ENCODE measurements at regions not wholly inside any gene's neighbourhood (a gene's known extent, or its start where the extent isn't known, plus 50 kb on each side); places are given as distances from the start of the nearest gene placed in this dataset.

DNA sequence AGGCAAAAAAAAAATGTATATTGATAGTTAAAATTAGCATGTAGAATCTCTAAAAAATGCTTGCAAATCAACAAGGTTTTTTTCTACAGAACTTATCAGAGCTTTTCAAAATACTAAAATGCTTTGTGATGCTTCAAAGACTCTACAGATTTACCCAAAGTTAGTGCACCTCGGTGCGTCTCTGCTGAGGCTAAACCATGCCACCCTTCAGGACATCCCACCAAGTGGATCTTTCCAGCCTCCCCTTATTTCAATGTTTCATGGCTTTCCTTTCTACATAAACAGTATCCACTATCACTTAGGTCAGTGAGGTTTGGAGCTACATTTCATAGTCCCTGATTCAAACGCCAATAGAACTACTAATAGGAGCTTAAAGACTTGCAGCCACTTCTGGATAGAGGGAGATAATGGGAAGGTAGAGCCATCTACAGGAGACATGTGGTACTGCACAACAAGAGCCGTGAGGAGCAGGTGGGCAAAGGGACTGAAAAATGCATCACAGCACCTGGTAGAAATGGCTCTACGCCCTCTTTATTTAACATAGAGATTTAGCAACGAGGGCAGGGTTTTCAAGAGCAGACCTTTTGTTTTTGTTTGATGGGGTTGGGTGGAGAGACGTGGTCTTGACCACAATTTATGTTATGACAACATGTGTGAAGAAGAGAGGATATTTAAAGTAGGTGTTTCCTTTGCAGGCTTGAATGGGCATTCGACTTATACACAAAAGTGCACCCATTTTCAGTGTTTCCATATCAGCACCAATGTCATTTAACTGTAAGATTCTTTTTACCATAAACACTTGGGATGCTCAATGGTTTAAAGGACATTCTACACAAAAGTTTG lies 56.1 kb upstream of the SLC35G4 start:
- no peaks in the 10 kb centered on the region for H3K9me3 ChIP-seq (ENCODE audit: control insufficient read depth in 1 of 2, low read length in 2 of 2)
- intact Hi-C loops (cut with micrococcal nuclease), result loop anchor here (1.0 to 5.0 kb wide), 2 partner anchors 766 to 1582 kb away; no protein-coding TSS in a partner anchor
- H3K27me3 ChIP-seq (ENCODE audit: insufficient read depth, low read length), result no peaks in the 10 kb centered on the region
- Mint-ChIP-seq H3K36me3 (no peaks in the 10 kb centered on the region), H3K27me3 (peaks cover 3 to 5% of the 10 kb centered on the region in 2 donors), H3K4me3 (no peak overlapping the region), H3K27ac (no peak overlapping the region), H3K4me1 (peaks cover 3 to 11% (median 5%) of the 10 kb centered on the region in 4 donors), H3K9me3 (peaks cover 0 to under 1% (median 0%) of the 10 kb centered on the region in 8 donors)
- no peak overlapping the region for H3K27ac ChIP-seq (ENCODE audit: low read depth, low read length)
- CTCF ChIA-PET (ENCODE audit: partially characterized antibody), result interaction anchor here (0.8 to 2.8 kb wide), 14 partner anchors 7 to 993 kb away, joined by 3 to 14 read pairs (median 4); no protein-coding TSS in a partner anchor
- no peaks in the 10 kb centered on the region for H3K4me1 ChIP-seq (ENCODE audit: insufficient read depth, low read length)
- H3K4me3 ChIP-seq (ENCODE audit: low read length in 2 of 2), result no peak overlapping the region
- POLR2A ChIA-PET (ENCODE audit: partially characterized antibody), result no interaction called here
- H3K36me3 ChIP-seq (ENCODE audit: insufficient read depth, low read length), result no peaks in the 10 kb centered on the region
- DNase-seq, result peak in 4 of 5 donors; percentile 30 to 40 (median 39)

DNA sequence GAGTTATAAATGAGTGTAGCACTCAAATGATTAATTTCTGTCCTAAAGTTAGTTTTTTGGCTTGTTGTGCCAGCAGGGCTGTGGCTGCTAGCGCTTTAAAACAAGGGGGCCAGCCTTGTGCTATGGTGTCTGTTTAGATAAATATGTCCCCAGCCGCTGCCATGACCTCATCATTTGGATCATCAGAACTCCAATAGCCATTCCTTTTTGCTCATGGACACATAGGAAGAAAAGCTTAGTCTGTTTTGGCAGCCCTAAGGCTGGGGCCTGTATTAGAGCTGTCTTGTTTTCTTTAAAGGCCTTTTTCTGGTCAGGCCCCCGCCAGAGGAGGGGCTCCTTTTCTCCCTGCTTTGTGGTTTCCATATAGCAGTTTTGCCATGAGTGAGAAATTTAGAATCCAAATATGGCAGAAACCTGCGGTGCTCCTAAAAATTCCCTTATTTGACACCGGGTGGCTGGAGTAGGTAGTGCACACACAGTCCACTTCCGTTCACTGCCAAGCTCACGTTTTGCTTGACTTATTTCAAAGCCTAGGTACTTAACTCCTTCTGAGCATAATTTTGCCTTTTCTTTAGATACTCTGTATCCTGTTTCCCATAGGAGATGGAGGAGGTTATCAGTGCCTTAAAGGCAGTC lies 60.4 kb upstream of the SLC35G4 start:
- no peak for DNase-seq
- no peaks in the 10 kb centered on the region for H3K9me3 ChIP-seq (ENCODE audit: control insufficient read depth in 1 of 2, low read length in 2 of 2)
- no peak overlapping the region for H3K27ac ChIP-seq (ENCODE audit: low read depth, low read length)
- peaks cover 3 to 11% (median 5%) of the 10 kb centered on the region in 4 donors for H3K4me1 Mint-ChIP-seq
- H3K4me1 ChIP-seq (ENCODE audit: insufficient read depth, low read length), result no peaks in the 10 kb centered on the region
- no peaks in the 10 kb centered on the region for H3K36me3 Mint-ChIP-seq
- peaks cover 5% of the 10 kb centered on the region in 2 donors for H3K27me3 Mint-ChIP-seq
- no peak overlapping the region for H3K27ac Mint-ChIP-seq
- POLR2A ChIA-PET (ENCODE audit: partially characterized antibody), result no interaction called here
- H3K36me3 ChIP-seq (ENCODE audit: insufficient read depth, low read length), result no peaks in the 10 kb centered on the region
- H3K27me3 ChIP-seq (ENCODE audit: insufficient read depth, low read length), result no peaks in the 10 kb centered on the region
- H3K9me3 Mint-ChIP-seq, result peaks cover 0 to 26% (median 15%) of the 10 kb centered on the region in 8 donors
- CTCF ChIA-PET (ENCODE audit: partially characterized antibody), result interaction anchor here (1.1 to 1.2 kb wide), 2 partner anchors 15 to 32 kb away, joined by 3 read pairs; no protein-coding TSS in a partner anchor
- H3K4me3 Mint-ChIP-seq, result no peak overlapping the region
- intact Hi-C loops (cut with micrococcal nuclease), result no loop called here
- H3K4me3 ChIP-seq (ENCODE audit: low read length in 2 of 2), result no peak overlapping the region

DNA sequence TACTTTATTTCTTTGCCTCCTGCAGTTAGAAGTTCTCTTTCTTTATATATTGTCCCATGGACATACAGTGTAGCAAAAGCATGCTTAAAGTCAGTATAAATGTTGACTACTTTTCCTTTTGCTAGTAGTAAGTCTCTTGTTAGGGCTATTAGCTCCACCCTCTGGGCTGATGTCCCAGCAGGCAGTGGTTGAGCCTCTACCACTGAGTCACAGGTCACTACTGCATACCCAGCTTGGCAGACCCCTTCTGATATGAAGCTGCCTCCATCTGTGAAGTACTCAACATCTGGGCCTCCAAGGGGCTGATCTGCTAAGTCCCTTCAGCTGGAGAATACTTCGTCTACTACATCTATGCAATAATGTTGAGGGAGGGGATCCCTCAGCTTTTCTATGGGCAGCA lies 61.0 kb upstream of the SLC35G4 start:
- CTCF ChIA-PET (ENCODE audit: partially characterized antibody), result interaction anchor here (0.6 to 0.8 kb wide), 2 partner anchors 11 to 28 kb away, joined by 3 read pairs; no protein-coding TSS in a partner anchor
- H3K9me3 ChIP-seq (ENCODE audit: control insufficient read depth in 1 of 2, low read length in 2 of 2), result no peaks in the 10 kb centered on the region
- intact Hi-C loops (cut with micrococcal nuclease), result no loop called here
- H3K4me3 ChIP-seq (ENCODE audit: low read length in 2 of 2), result no peak overlapping the region
- no peak overlapping the region for H3K27ac ChIP-seq (ENCODE audit: low read depth, low read length)
- peaks cover 2 to 8% (median 3%) of the 10 kb centered on the region in 4 donors for H3K4me1 Mint-ChIP-seq
- H3K27ac Mint-ChIP-seq, result no peak overlapping the region
- peaks cover 4% of the 10 kb centered on the region in 2 donors for H3K27me3 Mint-ChIP-seq
- no peak for DNase-seq
- H3K36me3 Mint-ChIP-seq, result no peaks in the 10 kb centered on the region
- no peak overlapping the region for H3K4me3 Mint-ChIP-seq
- POLR2A ChIA-PET (ENCODE audit: partially characterized antibody), result no interaction called here
- peaks cover 0 to 32% (median 18%) of the 10 kb centered on the region in 8 donors for H3K9me3 Mint-ChIP-seq
- no peaks in the 10 kb centered on the region for H3K4me1 ChIP-seq (ENCODE audit: insufficient read depth, low read length)
- H3K36me3 ChIP-seq (ENCODE audit: insufficient read depth, low read length), result no peaks in the 10 kb centered on the region
- no peaks in the 10 kb centered on the region for H3K27me3 ChIP-seq (ENCODE audit: insufficient read depth, low read length)

DNA sequence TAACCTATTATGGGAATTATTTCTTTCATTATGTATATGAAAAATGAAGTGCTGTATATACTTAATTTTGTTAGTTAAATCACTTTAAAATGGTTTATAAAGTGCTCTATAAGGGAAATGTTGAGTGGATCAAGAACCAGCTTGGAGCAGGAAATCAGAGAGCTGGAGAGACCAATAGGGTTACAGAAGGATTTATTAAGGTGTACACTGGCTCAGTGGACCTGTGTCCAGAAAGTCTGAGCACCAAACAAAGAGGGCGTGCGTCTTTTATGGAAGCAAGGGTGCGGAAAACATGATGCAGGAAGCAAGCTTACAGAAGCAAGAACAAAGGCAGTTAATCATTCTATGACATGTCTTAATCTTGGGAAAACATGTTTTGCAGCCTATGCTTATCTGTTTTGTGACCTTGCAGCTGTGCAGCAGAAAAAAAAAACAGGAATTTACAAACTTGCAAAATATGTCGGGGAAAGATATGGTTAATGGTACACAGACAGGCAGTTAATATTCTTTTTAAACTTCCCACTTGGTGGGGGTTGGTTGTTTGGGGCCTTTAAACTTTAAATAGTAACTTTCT lies 65.2 kb upstream of the SLC35G4 start:
- Mint-ChIP-seq H3K4me1 (no peaks in the 10 kb centered on the region), H3K27me3 (peaks cover 0 to 2% of the 10 kb centered on the region in 2 donors), H3K36me3 (no peaks in the 10 kb centered on the region), H3K4me3 (no peak overlapping the region), H3K9me3 (peaks cover 0 to 35% (median 21%) of the 10 kb centered on the region in 8 donors), H3K27ac (no peak overlapping the region)
- DNase-seq, result no peak
- no peaks in the 10 kb centered on the region for H3K9me3 ChIP-seq (ENCODE audit: control insufficient read depth in 1 of 2, low read length in 2 of 2)
- no peak overlapping the region for H3K4me3 ChIP-seq (ENCODE audit: low read length in 2 of 2)
- POLR2A ChIA-PET (ENCODE audit: partially characterized antibody), result no interaction called here
- intact Hi-C loops (cut with micrococcal nuclease), result no loop called here
- no peaks in the 10 kb centered on the region for H3K36me3 ChIP-seq (ENCODE audit: insufficient read depth, low read length)
- CTCF ChIA-PET (ENCODE audit: partially characterized antibody), result no interaction called here
- H3K27me3 ChIP-seq (ENCODE audit: insufficient read depth, low read length), result no peaks in the 10 kb centered on the region
- no peak overlapping the region for H3K27ac ChIP-seq (ENCODE audit: low read depth, low read length)
- no peaks in the 10 kb centered on the region for H3K4me1 ChIP-seq (ENCODE audit: insufficient read depth, low read length)

DNA sequence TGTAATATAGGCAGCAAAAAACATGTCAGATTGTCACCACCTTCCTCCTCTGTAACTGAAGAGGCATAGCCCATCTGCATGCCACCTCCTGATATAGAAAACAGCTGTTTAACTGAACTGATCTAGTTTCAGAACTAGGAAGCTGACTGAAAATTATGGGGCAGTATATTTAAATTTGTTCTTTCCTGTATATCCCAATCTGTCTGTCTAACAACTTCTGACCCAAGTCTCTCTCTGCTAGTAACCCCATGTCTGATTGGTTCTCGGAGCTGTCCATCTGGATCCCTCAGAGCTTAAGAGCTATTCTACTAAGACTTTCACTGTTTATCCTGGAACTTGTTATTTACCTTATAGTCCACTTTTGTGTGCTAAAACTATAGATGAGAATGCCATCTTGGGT lies 68.2 kb upstream of the SLC35G4 start:
- H3K27me3 Mint-ChIP-seq, result no peaks in the 10 kb centered on the region
- ChIA-PET POLR2A (ENCODE audit: partially characterized antibody) (no interaction called here), CTCF (ENCODE audit: partially characterized antibody) (interaction anchor here (1.8 to 3.1 kb wide), 2 partner anchors 12 to 114 kb away, joined by 5 to 14 read pairs; no protein-coding TSS in a partner anchor)
- intact Hi-C loops (cut with micrococcal nuclease), result no loop called here
- DNase-seq, result no peak
- H3K27me3 ChIP-seq (ENCODE audit: insufficient read depth, low read length), result no peaks in the 10 kb centered on the region
- H3K36me3 Mint-ChIP-seq, result no peaks in the 10 kb centered on the region
- H3K4me1 ChIP-seq (ENCODE audit: insufficient read depth, low read length), result no peaks in the 10 kb centered on the region
- H3K4me3 ChIP-seq (ENCODE audit: low read length in 2 of 2), result no peak overlapping the region
- no peaks in the 10 kb centered on the region for H3K9me3 ChIP-seq (ENCODE audit: control insufficient read depth in 1 of 2, low read length in 2 of 2)
- H3K4me1 Mint-ChIP-seq, result no peaks in the 10 kb centered on the region
- no peak overlapping the region for H3K27ac ChIP-seq (ENCODE audit: low read depth, low read length)
- H3K9me3 Mint-ChIP-seq, result peaks cover 0 to 31% (median 19%) of the 10 kb centered on the region in 8 donors
- no peak overlapping the region for H3K4me3 Mint-ChIP-seq
- no peaks in the 10 kb centered on the region for H3K36me3 ChIP-seq (ENCODE audit: insufficient read depth, low read length)
- no peak overlapping the region for H3K27ac Mint-ChIP-seq

DNA sequence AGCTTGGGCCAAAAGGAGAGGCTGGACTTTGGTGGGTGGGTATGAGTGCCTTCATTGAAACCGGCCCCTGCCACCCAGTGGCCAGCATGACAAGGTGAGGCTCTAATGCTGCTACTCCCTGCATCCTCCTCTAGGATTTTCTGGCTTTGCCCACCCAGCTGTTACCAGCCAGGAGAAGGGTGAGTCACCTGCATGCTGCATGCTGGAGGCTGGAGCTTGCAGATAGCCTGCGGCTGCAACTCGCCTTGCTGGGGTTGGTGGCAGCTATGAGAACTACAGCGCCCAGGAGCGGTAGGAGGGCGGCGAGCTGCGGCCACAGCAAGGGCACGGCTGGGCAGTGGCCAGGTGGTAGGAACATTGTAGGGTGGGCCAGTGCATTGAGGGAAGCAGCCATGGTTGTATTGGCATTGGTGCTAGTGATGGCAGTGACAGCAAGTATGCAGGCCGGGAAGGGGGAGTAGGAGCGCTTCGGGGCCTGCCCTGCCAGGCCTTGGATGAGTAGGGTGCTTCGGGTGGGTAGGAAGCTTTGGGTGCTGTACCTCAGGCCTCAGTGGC lies 75.4 kb upstream of the SLC35G4 start:
- H3K4me1 Mint-ChIP-seq, result no peaks in the 10 kb centered on the region
- DNase-seq, result no peak
- H3K4me3 Mint-ChIP-seq, result no peak overlapping the region
- ChIA-PET CTCF (ENCODE audit: partially characterized antibody) (no interaction called here), POLR2A (ENCODE audit: partially characterized antibody) (no interaction called here)
- no peaks in the 10 kb centered on the region for H3K36me3 Mint-ChIP-seq
- Histone ChIP-seq H3K36me3 (ENCODE audit: insufficient read depth, low read length) (no peaks in the 10 kb centered on the region), H3K27me3 (ENCODE audit: insufficient read depth, low read length) (no peaks in the 10 kb centered on the region), H3K27ac (ENCODE audit: low read depth, low read length) (no peak overlapping the region), H3K9me3 (ENCODE audit: control insufficient read depth in 1 of 2, low read length in 2 of 2) (no peaks in the 10 kb centered on the region), H3K4me3 (ENCODE audit: low read length in 2 of 2) (no peak overlapping the region), H3K4me1 (ENCODE audit: insufficient read depth, low read length) (no peaks in the 10 kb centered on the region)
- intact Hi-C loops (cut with micrococcal nuclease), result no loop called here
- H3K27me3 Mint-ChIP-seq, result peaks cover 0 to 1% of the 10 kb centered on the region in 2 donors
- H3K27ac Mint-ChIP-seq, result no peak overlapping the region
- H3K9me3 Mint-ChIP-seq, result peaks cover 0 to 6% (median 0%) of the 10 kb centered on the region in 8 donors

DNA sequence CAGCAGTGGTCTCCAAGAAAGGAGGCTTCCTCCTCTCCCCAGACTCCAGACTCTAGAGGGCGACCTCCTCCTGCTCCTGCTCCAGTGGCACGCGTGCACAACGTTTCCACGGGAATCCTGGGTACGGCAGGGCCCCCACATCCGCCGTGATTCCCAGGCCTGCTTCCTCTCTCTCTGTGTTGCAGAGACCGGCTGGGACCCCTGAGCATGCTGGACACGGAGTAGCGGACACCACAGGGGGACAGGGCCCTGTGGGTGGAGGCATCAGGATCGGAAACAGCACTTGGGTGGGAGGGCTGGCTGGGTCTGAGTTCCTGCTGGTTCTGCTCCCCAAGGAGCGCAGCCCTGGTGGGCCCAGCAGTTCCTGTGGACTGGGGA lies 75.9 kb upstream of the SLC35G4 start:
- no peaks in the 10 kb centered on the region for H3K4me1 ChIP-seq (ENCODE audit: insufficient read depth, low read length)
- H3K27ac ChIP-seq (ENCODE audit: low read depth, low read length), result no peak overlapping the region
- Mint-ChIP-seq H3K4me3 (no peak overlapping the region), H3K4me1 (no peaks in the 10 kb centered on the region), H3K36me3 (no peaks in the 10 kb centered on the region), H3K9me3 (peaks cover 0 to 6% (median 0%) of the 10 kb centered on the region in 8 donors), H3K27ac (no peak overlapping the region), H3K27me3 (peaks cover 0 to 1% of the 10 kb centered on the region in 2 donors)
- H3K9me3 ChIP-seq (ENCODE audit: control insufficient read depth in 1 of 2, low read length in 2 of 2), result no peaks in the 10 kb centered on the region
- H3K4me3 ChIP-seq (ENCODE audit: low read length in 2 of 2), result no peak overlapping the region
- CTCF ChIA-PET (ENCODE audit: partially characterized antibody), result no interaction called here
- POLR2A ChIA-PET (ENCODE audit: partially characterized antibody), result no interaction called here
- no peaks in the 10 kb centered on the region for H3K27me3 ChIP-seq (ENCODE audit: insufficient read depth, low read length)
- intact Hi-C loops (cut with micrococcal nuclease), result no loop called here
- H3K36me3 ChIP-seq (ENCODE audit: insufficient read depth, low read length), result no peaks in the 10 kb centered on the region
- no peak for DNase-seq

All from CD4-positive, alpha-beta memory T cell (primary cell).